HFF-Myc (cell line): ENCODE measurements at regions not wholly inside any gene's neighbourhood (a gene's known extent, or its start where the extent isn't known, plus 50 kb on each side); places are given as distances from the start of the nearest gene placed in this dataset.
A peak's percentile ranks its signal among the peaks of the same experiment; 100 is the strongest.

Experiments
- DNase-seq: peaks from one replicate; pipeline ENCODE4 v3.0.0-alpha.2; 2011; ENCODE audit warnings: low read depth; ENCODE audit errors: extremely low read depth
- H3K4me3 ChIP-seq: replicated peaks from 2 replicates; pipeline ENCODE4 v1.5.1; 2011; ENCODE audit warnings: low read depth, mild to moderate bottlenecking, control low read depth, low read length
- CTCF ChIP-seq: IDR thresholded peaks from 2 replicates; pipeline ENCODE4 v1.5.1; 2012; ENCODE audit warnings: mild to moderate bottlenecking, low read depth, low read length, control low read depth; ENCODE audit errors: missing control alignments

GRCh38 chr13:97746649-97747048, 206.8 kb upstream of the IPO5 start:
- no peak for DNase-seq
- no peak for TF ChIP-seq CTCF
- no peak overlapping the region for H3K4me3 ChIP-seq

GRCh38 chr13:97749174-97749573, 204.3 kb upstream of the IPO5 start:
- TF ChIP-seq CTCF = peak; percentile 27
- H3K4me3 ChIP-seq = no peak overlapping the region
- DNase-seq = peak; percentile 1

- DNase-seq = no peak
- no peak for TF ChIP-seq CTCF
- H3K4me3 ChIP-seq = no peak overlapping the region
Measured at GRCh38 chr13:97751477-97751876, 202.0 kb upstream of the IPO5 start.

- no peak overlapping the region for H3K4me3 ChIP-seq
- TF ChIP-seq CTCF = no peak
Measured at GRCh38 chr13:97752961-97753668, 200.4 kb upstream of the IPO5 start.

GRCh38 chr13:97753942-97754670, 199.4 kb upstream of the IPO5 start:
- DNase-seq = no peak
- peak; percentile 34 for TF ChIP-seq CTCF
- no peak overlapping the region for H3K4me3 ChIP-seq

More at GRCh38 chr13:97752961-97753668, 200.4 kb upstream of the IPO5 start:
- DNase-seq = no peak

GRCh38 chr13:97757807-97758206, 195.7 kb upstream of the IPO5 start:
- H3K4me3 ChIP-seq = no peak overlapping the region
- DNase-seq = no peak
- no peak for TF ChIP-seq CTCF
